Prostate gland (tissue), 2 donors: ENCODE measurements at regions not wholly inside any gene's neighbourhood (a gene's known extent, or its start where the extent isn't known, plus 50 kb on each side); places are given as distances from the start of the nearest gene placed in this dataset.

ENCODE experiments used
- POLR2AphosphoS5 ChIP-seq: sonication (generic); formaldehyde crosslinking; IDR thresholded peaks from one replicate; pipeline ENCODE4 v1.6.1; 2017; ENCODE audit warnings: antibody characterized with exemption
- TF ChIP-seq, protein P1 (sequence below), 4 experiments: fragments of 200-600 bp in 2 of 4; fragments of 450-650 bp in 2 of 4; sonication (generic) in 2 of 4; IDR thresholded peaks; 1 replicate in 3 of 4; 2 replicates in 1 of 4; pipeline ENCODE4 v1.5.1; 2016 to 2019; ENCODE audit warnings: antibody characterized with exemption in 4 of 4, mild to moderate bottlenecking in 2 of 4, moderate library complexity in 2 of 4

DNA sequence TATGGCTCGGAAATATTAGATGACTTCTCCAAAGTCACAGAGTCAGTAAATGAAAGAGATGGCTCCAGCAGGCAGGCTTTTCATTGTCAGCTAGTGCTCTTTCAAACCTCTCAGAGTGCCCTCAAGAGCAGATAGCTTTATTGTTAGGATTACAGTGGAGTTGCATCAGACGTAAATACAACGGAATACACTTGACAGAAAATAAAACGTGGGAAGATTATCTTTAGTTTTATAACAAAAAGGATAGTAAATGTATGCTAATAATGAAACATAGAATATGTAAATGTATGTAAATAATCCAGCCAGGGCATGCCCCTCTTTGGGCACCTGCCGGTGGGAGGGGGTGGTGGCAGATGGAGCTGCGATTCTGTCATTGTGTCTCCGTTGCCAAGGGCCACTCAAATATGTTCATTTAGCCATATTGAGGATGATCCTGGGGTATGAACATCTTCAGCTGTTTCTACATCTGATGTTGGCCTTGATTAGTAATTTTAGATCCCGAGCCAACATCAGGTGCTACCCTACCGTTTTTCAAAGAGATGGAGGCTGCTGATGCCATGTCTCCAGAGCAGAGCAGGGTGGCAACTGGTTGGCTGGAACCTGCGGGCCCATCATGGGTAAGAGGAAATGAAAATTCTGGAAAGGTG, 358.3 kb upstream of the SULF2 start:
- TF ChIP-seq, protein P1, sequence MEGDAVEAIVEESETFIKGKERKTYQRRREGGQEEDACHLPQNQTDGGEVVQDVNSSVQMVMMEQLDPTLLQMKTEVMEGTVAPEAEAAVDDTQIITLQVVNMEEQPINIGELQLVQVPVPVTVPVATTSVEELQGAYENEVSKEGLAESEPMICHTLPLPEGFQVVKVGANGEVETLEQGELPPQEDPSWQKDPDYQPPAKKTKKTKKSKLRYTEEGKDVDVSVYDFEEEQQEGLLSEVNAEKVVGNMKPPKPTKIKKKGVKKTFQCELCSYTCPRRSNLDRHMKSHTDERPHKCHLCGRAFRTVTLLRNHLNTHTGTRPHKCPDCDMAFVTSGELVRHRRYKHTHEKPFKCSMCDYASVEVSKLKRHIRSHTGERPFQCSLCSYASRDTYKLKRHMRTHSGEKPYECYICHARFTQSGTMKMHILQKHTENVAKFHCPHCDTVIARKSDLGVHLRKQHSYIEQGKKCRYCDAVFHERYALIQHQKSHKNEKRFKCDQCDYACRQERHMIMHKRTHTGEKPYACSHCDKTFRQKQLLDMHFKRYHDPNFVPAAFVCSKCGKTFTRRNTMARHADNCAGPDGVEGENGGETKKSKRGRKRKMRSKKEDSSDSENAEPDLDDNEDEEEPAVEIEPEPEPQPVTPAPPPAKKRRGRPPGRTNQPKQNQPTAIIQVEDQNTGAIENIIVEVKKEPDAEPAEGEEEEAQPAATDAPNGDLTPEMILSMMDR (IDR thresholded peaks at IDR 0.05), result no peak
- TF ChIP-seq POLR2AphosphoS5, result no peak
